ENCODE measurements at regions not wholly inside any gene's neighbourhood (a gene's known extent, or its start where the extent isn't known, plus 50 kb on each side); places are given as distances from the start of the nearest gene placed in this dataset.

DNA sequence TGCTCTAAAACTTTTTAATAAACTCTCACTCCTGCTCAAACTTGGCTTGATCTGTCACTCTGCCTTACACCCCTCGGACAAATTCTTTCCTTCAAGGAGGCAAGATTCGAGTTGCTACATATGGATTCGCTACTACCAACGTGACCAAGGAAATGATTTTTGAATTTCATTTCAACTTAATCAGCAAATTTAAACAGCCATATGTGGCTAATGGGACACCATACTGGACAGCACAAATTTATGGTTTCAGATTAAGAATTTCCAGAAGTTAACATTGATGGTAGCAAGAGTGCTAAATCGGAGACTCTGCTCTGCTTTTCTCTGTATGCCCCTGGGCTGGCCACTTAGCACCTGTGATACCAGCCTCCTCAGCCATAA is 318.2 kb upstream of the PSMD7 start:
- POLR2A ChIA-PET (ENCODE audit: unreplicated experiment) = no interaction called here
- no peak overlapping the region for H3K4ac ChIP-seq (ENCODE audit: low read depth, low read length)
- H3K18ac ChIP-seq (ENCODE audit: low read depth, low read length) = no peak overlapping the region
- H3K27ac ChIP-seq (ENCODE audit: insufficient read depth, low read length) = no peak overlapping the region
- no peak overlapping the region for H2BK5ac ChIP-seq (ENCODE audit: low read depth, low read length, poor library complexity, severe bottlenecking)
- H3K36me3 ChIP-seq (ENCODE audit: control insufficient read depth, insufficient read depth, low read length) = no peaks in the 10 kb centered on the region
- no peaks in the 10 kb centered on the region for H3K79me1 ChIP-seq (ENCODE audit: low read depth in 1 of 2, low read length in 2 of 2)
- no peak overlapping the region for H2BK120ac ChIP-seq (ENCODE audit: low read depth, low read length)
- TF ChIP-seq NFE2L2 (IDR thresholded peaks at IDR 0.05; ENCODE audit: low read depth, low read length) (no peak), MXI1 (IDR thresholded peaks at IDR 0.05; ENCODE audit: borderline replicate concordance, low read depth, low read length) (no peak), MAFK (IDR thresholded peaks at IDR 0.05; ENCODE audit: low read depth, low read length) (no peak), RAD21 (IDR thresholded peaks at IDR 0.05; ENCODE audit: low read length) (no peak), RCOR1 (IDR thresholded peaks at IDR 0.05; ENCODE audit: insufficient replicate concordance, low read length) (no peak), BHLHE40 (IDR thresholded peaks at IDR 0.05; ENCODE audit: low read depth, low read length) (no peak), CEBPB (IDR thresholded peaks at IDR 0.05; ENCODE audit: low read depth, low read length) (no peak), RFX5 (IDR thresholded peaks at IDR 0.05; ENCODE audit: low read depth, low read length) (no peak)
- TF ChIP-seq, protein P1, sequence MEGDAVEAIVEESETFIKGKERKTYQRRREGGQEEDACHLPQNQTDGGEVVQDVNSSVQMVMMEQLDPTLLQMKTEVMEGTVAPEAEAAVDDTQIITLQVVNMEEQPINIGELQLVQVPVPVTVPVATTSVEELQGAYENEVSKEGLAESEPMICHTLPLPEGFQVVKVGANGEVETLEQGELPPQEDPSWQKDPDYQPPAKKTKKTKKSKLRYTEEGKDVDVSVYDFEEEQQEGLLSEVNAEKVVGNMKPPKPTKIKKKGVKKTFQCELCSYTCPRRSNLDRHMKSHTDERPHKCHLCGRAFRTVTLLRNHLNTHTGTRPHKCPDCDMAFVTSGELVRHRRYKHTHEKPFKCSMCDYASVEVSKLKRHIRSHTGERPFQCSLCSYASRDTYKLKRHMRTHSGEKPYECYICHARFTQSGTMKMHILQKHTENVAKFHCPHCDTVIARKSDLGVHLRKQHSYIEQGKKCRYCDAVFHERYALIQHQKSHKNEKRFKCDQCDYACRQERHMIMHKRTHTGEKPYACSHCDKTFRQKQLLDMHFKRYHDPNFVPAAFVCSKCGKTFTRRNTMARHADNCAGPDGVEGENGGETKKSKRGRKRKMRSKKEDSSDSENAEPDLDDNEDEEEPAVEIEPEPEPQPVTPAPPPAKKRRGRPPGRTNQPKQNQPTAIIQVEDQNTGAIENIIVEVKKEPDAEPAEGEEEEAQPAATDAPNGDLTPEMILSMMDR (conservative IDR thresholded peaks at IDR 0.05; ENCODE audit: low read depth, low read length) = no peak
- TF ChIP-seq, protein P2, sequence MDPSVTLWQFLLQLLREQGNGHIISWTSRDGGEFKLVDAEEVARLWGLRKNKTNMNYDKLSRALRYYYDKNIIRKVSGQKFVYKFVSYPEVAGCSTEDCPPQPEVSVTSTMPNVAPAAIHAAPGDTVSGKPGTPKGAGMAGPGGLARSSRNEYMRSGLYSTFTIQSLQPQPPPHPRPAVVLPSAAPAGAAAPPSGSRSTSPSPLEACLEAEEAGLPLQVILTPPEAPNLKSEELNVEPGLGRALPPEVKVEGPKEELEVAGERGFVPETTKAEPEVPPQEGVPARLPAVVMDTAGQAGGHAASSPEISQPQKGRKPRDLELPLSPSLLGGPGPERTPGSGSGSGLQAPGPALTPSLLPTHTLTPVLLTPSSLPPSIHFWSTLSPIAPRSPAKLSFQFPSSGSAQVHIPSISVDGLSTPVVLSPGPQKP (IDR thresholded peaks at IDR 0.05; ENCODE audit: borderline replicate concordance, low read depth, low read length) = no peak
- BruUV-seq (replicated peaks) = no TSS peak
- H4K8ac ChIP-seq (ENCODE audit: low read depth in 2 of 2, low read length in 2 of 2) = no peak overlapping the region
- no peaks in the 10 kb centered on the region for H3K4me1 ChIP-seq (ENCODE audit: control insufficient read depth, insufficient read depth, low read length)
- no peak overlapping the region for H3K9ac ChIP-seq (ENCODE audit: low read depth, low read length)
- no peaks in the 10 kb centered on the region for H4K20me1 ChIP-seq (ENCODE audit: insufficient read depth, low read length)
- in situ Hi-C loops (cut with MboI; ENCODE audit: low sequenced_read_pairs) (no loop called here), intact Hi-C loops (cut with micrococcal nuclease) (no loop called here), dilution Hi-C loops (cut with HindIII; ENCODE audit: low sequenced_read_pairs, unreplicated experiment) (no loop called here)
- DNase-seq (no peak), ATAC-seq (ENCODE audit: low read depth) (no peak)
- no CpG with 5 or more reads among the region's 5 CpGs for WGBS, 2 experiments (ENCODE audit: extremely low coverage in 2 of 2, insufficient read length in 1 of 2)
- no peak overlapping the region for H3K4me3 ChIP-seq (ENCODE audit: insufficient read depth, low read depth, low read length)
- H3K27me3 ChIP-seq (ENCODE audit: control insufficient read depth, insufficient read depth, low read length) = no peaks in the 10 kb centered on the region
- H2BK15ac ChIP-seq (ENCODE audit: low read depth, low read length) = no peak overlapping the region
- no peak overlapping the region for H4K5ac ChIP-seq (ENCODE audit: low read depth, low read length)
- CTCF ChIA-PET = no interaction called here
- no peak overlapping the region for H2AFZ ChIP-seq (replicated peaks; ENCODE audit: low read length, poor library complexity)
- 0 out of 2 replicates have a peak, but pooled peaks cover 2% of the 10 kb centered on the region for H3K9me3 ChIP-seq (ENCODE audit: control insufficient read depth, insufficient read depth, low read length)
- H3K9me1 ChIP-seq (ENCODE audit: insufficient read depth, low read length) = no peaks in the 10 kb centered on the region
- H2BK20ac ChIP-seq (ENCODE audit: low read depth, low read length) = no peak overlapping the region
- no peak overlapping the region for H3K14ac ChIP-seq (replicated peaks; ENCODE audit: low read depth, low read length)
- no peak overlapping the region for H2AK9ac ChIP-seq (replicated peaks; ENCODE audit: low read depth, low read length, poor library complexity)
- no peak overlapping the region for H3K4me2 ChIP-seq (ENCODE audit: low read depth, low read length)
- no peak overlapping the region for H3K56ac ChIP-seq (ENCODE audit: extremely low read depth, insufficient read depth, low read length)
- no peak overlapping the region for H2AK5ac ChIP-seq (ENCODE audit: low read depth, low read length)
- H4K91ac ChIP-seq (ENCODE audit: insufficient read depth, low read depth, low read length) = no peak overlapping the region
- H3K23ac ChIP-seq (ENCODE audit: low read depth, low read length) = no peak overlapping the region
